Hepatocyte (in vitro differentiated cells): ENCODE measurements at regions not wholly inside any gene's neighbourhood (a gene's known extent, or its start where the extent isn't known, plus 50 kb on each side); places are given as distances from the start of the nearest gene placed in this dataset.

ENCODE experiments used
- CTCF ChIP-seq: fragments of 200-600 bp; sonication (generic); IDR thresholded peaks from 2 replicates; pipeline ENCODE4 v1.5.1; 2016; ENCODE audit warnings: antibody characterized with exemption, mild to moderate bottlenecking; ENCODE audit not compliant: poor library complexity
- EZH2 ChIP-seq: fragments of 200-600 bp; sonication (generic); IDR thresholded peaks from 2 replicates; pipeline ENCODE4 v1.6.1; 2016; ENCODE audit warnings: antibody characterized with exemption, mild to moderate bottlenecking, borderline replicate concordance
- EZH2phosphoT487 ChIP-seq: fragments of 200-600 bp; sonication (generic); IDR thresholded peaks from one replicate; pipeline ENCODE4 v1.6.1; 2018; ENCODE audit warnings: antibody characterized with exemption, mild to moderate bottlenecking, low read depth, moderate library complexity; ENCODE audit not compliant: unreplicated experiment, severe bottlenecking

DNA sequence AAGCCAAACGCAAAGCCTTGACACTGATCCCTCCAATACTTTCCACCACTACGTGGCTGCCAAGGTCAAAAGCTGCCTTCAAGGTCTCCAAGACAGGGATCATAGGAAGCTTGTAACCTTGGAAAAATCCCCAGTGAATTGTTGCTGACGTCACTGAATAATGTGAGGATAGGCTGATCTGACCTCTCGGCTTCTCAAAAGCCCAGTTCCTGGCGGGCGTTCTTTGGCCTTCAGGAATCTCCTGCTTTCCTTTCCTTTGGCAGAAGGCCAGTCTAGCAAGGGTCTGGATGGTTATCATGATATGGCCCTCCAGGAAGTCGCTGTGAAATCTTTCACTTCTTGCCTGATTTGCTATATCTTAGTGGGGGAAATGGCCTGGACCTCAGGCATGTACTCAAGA lies 61.4 kb upstream of the TNFAIP3 start:
- TF ChIP-seq CTCF (no peak), EZH2 (no peak), EZH2phosphoT487 (no peak)
